Non-pigmented ciliary epithelial cell (primary cell): ENCODE measurements at regions not wholly inside any gene's neighbourhood (a gene's known extent, or its start where the extent isn't known, plus 50 kb on each side); places are given as distances from the start of the nearest gene placed in this dataset.

Experiments
- DNase-seq: peaks from one replicate; pipeline ENCODE4 v3.0.0-alpha.2; 2010; ENCODE audit warnings: low read depth

- no peak for DNase-seq
These were observed 495.6 kb upstream of the B3GAT1 start for GRCh38 chr11:134907636-134908035.

GRCh38 chr11:134906356-134906955, 494.4 kb upstream of the B3GAT1 start:
- DNase-seq, result no peak

- DNase-seq, result no peak
These were observed 493.9 kb upstream of the B3GAT1 start for GRCh38 chr11:134905928-134906327.

- DNase-seq, result no peak
These were observed 493.5 kb upstream of the B3GAT1 start for GRCh38 chr11:134905517-134905916.

GRCh38 chr11:134904103-134904790, 492.2 kb upstream of the B3GAT1 start:
- DNase-seq, result no peak

- DNase-seq, result no peak
These were observed 490.2 kb upstream of the B3GAT1 start for GRCh38 chr11:134901955-134902918.

- DNase-seq, result no peak
These were observed 489.5 kb upstream of the B3GAT1 start for GRCh38 chr11:134901542-134901941.

- DNase-seq, result no peak
These were observed 482.0 kb upstream of the B3GAT1 start for GRCh38 chr11:134893810-134894685.

GRCh38 chr11:134890446-134890845, 478.4 kb upstream of the B3GAT1 start:
- DNase-seq, result no peak

- no peak for DNase-seq
These were observed 477.8 kb upstream of the B3GAT1 start for GRCh38 chr11:134889832-134890231.

- DNase-seq, result no peak
These were observed 476.8 kb upstream of the B3GAT1 start for GRCh38 chr11:134888821-134889220.

- no peak for DNase-seq
These were observed 475.9 kb upstream of the B3GAT1 start for GRCh38 chr11:134887896-134888295.

GRCh38 chr11:134883484-134883883, 471.4 kb upstream of the B3GAT1 start:
- no peak for DNase-seq

GRCh38 chr11:134882671-134883297, 470.7 kb upstream of the B3GAT1 start:
- DNase-seq, result no peak

GRCh38 chr11:134882141-134882540, 470.1 kb upstream of the B3GAT1 start:
- no peak for DNase-seq

- no peak for DNase-seq
These were observed 468.7 kb upstream of the B3GAT1 start for GRCh38 chr11:134880788-134881187.

- DNase-seq, result no peak
These were observed 467.9 kb upstream of the B3GAT1 start for GRCh38 chr11:134879931-134880330.

GRCh38 chr11:134879341-134879740, 467.3 kb upstream of the B3GAT1 start:
- DNase-seq, result no peak

- no peak for DNase-seq
These were observed 466.7 kb upstream of the B3GAT1 start for GRCh38 chr11:134878785-134879184.

- DNase-seq, result no peak
These were observed 464.2 kb upstream of the B3GAT1 start for GRCh38 chr11:134876226-134876625.

GRCh38 chr11:134866981-134867675, 455.1 kb upstream of the B3GAT1 start:
- DNase-seq, result no peak
